Right lobe of liver (tissue), 6 donors: ENCODE measurements at regions not wholly inside any gene's neighbourhood (a gene's known extent, or its start where the extent isn't known, plus 50 kb on each side); places are given as distances from the start of the nearest gene placed in this dataset.

Experiments
- ATAC-seq, 4 donors: fragments of 200-7000 bp; cut with Tn5 transposase; one replicate each; pipeline ENCODE4 v1.9.1; 2020; ENCODE audit warnings: mild to moderate bottlenecking in 4 of 4, moderate library complexity in 4 of 4
- DNase-seq, 3 donors: peaks; one replicate each; pipeline ENCODE4 v3.0.0-alpha.2; 2020
- H3K27ac ChIP-seq, 3 donors: fragments of 200-600 bp; one replicate each; pipeline ENCODE4 v1.8.0; 2022
- H3K27me3 ChIP-seq, 2 donors: fragments of 200-600 bp; one replicate each; pipeline ENCODE4 v1.8.0; 2022
- H3K36me3 ChIP-seq, 4 donors: fragments of 200-600 bp; sonication (generic) in 1 of 4; one replicate each; pipeline versions ENCODE4 v1.5.1 to v1.8.0; 2017 to 2022; ENCODE audit warnings: control low read depth in 1 of 4
- H3K4me1 ChIP-seq, 4 donors: fragments of 200-600 bp; sonication (generic) in 1 of 4; one replicate each; pipeline versions ENCODE4 v1.5.1 to v1.8.0; 2017 to 2022; ENCODE audit warnings: control low read depth in 1 of 4
- H3K4me3 ChIP-seq, 3 donors: fragments of 200-600 bp; one replicate each; pipeline ENCODE4 v1.8.0; 2022
- H3K9me3 ChIP-seq, 4 donors: fragments of 200-600 bp; sonication (generic) in 1 of 4; one replicate each; pipeline versions ENCODE4 v1.5.1 to v1.8.0; 2017 to 2022; ENCODE audit warnings: control low read depth in 1 of 4
- POLR2A ChIP-seq: fragments of 450-650 bp; IDR thresholded peaks from one replicate; pipeline ENCODE4 v1.6.1; 2017; ENCODE audit warnings: antibody characterized with exemption, mild to moderate bottlenecking
- WGBS: methylation state at CpG from one replicate; pipeline ENCODE4 v1.1.6; 2018; ENCODE audit warnings: low coverage, low lambda C conversion rate; ENCODE audit not compliant: insufficient coverage; ENCODE audit errors: missing lambda C conversion rate; 5-methylcytosine and 5-hydroxymethylcytosine counted together
- intact Hi-C, 2 donors: fragments of 100-400 bp; cut with DNase I; formaldehyde crosslinking; loops; one replicate each; pipeline versions ENCODE4 v1.11.2 to v1.14.1; 2022
- TF ChIP-seq, protein P1 (sequence below), 4 donors: fragments of 200-600 bp in 3 of 4; fragments of 450-650 bp in 1 of 4; IDR thresholded peaks; one replicate each; pipeline versions ENCODE4 v1.5.1 to v1.8.0; 2016 to 2022; ENCODE audit warnings: antibody characterized with exemption in 4 of 4, mild to moderate bottlenecking in 2 of 4
- donor health status: DM: no; HTN: yes; CAD: no.
- donor health status: DM: no; HTN: no; CAD: no.
- donor health status: DM: no; HTN: no; CAD: no.
- donor health status: DM: no; HTN: yes; CAD: no.
- donor health status: DM: no; HTN: yes; CAD: no.

DNA sequence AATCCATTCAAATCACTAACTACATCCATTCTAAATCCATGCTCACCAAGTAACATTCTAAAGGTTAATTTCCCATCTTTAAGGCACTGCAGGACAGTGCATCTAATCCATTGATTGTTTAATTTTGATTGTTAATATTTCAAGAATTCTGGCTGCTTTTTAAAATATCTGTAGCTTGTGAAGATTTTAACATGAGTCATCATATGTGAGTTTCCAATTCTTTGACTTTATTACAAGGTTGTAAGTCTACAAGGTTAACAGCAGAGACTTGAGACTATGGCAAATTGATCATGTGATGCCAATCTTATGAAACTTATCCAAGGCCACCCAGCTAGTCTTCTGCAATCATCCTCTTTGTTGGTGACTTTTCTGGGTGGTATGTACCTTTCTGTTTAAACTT, 349.2 kb upstream of the ZC3H15 start:
- TF ChIP-seq POLR2A: no peak
- TF ChIP-seq, protein P1, sequence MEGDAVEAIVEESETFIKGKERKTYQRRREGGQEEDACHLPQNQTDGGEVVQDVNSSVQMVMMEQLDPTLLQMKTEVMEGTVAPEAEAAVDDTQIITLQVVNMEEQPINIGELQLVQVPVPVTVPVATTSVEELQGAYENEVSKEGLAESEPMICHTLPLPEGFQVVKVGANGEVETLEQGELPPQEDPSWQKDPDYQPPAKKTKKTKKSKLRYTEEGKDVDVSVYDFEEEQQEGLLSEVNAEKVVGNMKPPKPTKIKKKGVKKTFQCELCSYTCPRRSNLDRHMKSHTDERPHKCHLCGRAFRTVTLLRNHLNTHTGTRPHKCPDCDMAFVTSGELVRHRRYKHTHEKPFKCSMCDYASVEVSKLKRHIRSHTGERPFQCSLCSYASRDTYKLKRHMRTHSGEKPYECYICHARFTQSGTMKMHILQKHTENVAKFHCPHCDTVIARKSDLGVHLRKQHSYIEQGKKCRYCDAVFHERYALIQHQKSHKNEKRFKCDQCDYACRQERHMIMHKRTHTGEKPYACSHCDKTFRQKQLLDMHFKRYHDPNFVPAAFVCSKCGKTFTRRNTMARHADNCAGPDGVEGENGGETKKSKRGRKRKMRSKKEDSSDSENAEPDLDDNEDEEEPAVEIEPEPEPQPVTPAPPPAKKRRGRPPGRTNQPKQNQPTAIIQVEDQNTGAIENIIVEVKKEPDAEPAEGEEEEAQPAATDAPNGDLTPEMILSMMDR (IDR thresholded peaks at IDR 0.05): no peak
- Histone ChIP-seq H3K4me3 (no peak overlapping the region), H3K4me1 (no peaks in the 10 kb centered on the region), H3K9me3 (no peaks in the 10 kb centered on the region), H3K36me3 (no peaks in the 10 kb centered on the region), H3K27ac (no peak overlapping the region), H3K27me3 (no peaks in the 10 kb centered on the region)
- DNase-seq: no peak
- no peak for ATAC-seq
- intact Hi-C loops: no loop called here

DNA sequence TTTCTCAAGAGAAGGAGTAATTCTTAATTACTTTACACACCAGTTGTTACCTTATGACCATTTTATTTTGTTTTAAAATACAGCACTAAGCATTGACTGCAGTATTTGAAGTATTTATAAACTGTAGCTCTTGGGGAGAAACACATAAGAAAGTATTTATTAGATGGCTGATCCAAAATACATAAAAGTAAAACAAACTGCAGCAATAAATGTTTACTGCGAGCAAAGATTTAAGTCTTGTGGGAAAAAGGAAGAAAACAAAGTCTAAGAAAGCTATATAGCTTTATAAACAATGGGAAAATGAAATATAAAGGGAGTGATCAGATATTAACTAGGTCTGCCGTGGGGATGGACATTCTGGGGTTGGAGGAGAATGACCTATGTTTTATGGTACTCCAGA, 347.2 kb upstream of the ZC3H15 start:
- no peak for DNase-seq
- Histone ChIP-seq H3K27ac (no peak overlapping the region), H3K4me1 (no peaks in the 10 kb centered on the region), H3K27me3 (no peaks in the 10 kb centered on the region), H3K36me3 (no peaks in the 10 kb centered on the region), H3K9me3 (no peaks in the 10 kb centered on the region), H3K4me3 (no peak overlapping the region)
- no peak for TF ChIP-seq POLR2A
- TF ChIP-seq, protein P1 (IDR thresholded peaks at IDR 0.05): no peak
- 68% methylated on average over 2 of the region's 2 CpGs for WGBS
- no peak for ATAC-seq
- intact Hi-C loops: no loop called here

DNA sequence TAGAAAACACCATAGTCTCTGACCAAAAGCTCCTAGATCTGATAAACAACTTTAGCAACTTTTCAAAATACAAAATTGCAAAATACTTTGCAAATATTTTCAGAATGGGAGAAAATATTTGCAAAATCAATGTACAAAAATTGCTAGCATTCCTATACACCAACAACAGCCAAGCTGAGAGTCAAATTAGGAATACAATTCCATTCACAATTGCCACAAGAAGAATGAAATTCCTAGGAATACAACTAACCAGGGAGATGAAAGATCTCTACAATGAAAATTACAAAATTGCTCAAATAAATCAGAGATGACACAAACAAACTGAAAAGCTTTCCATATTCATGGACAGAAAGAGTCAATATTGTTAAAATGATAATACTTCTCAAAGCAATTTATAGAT, 327.0 kb upstream of the ZC3H15 start:
- H3K36me3 ChIP-seq: no peaks in the 10 kb centered on the region
- no peak for DNase-seq
- H3K27ac ChIP-seq: no peak overlapping the region
- no peak for ATAC-seq
- H3K27me3 ChIP-seq: no peaks in the 10 kb centered on the region
- H3K4me1 ChIP-seq: peaks cover 0 to 8% (median 2%) of the 10 kb centered on the region in 4 donors
- intact Hi-C loops: no loop called here
- no peak for TF ChIP-seq POLR2A
- TF ChIP-seq, protein P1 (IDR thresholded peaks at IDR 0.05): no peak
- no peaks in the 10 kb centered on the region for H3K9me3 ChIP-seq
- no peak overlapping the region for H3K4me3 ChIP-seq

DNA sequence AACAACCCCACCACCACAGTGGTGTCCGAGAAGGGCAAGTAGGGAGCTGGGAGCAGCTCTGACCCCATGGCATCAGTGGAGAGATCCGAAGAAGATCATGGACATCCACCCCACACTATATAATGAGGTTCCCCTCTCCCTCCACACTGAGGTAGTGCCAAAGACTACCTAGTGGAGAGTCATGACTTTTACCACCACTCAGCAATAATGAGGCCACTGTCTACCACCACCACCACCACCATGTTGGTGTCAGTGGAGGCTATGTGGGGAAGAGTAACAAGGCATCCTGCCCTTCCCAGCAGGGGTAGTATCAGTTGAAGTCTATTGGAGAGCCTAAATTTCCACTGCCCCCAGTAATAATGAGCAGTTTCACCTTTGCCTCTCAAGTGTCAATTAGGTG, 321.7 kb upstream of the ZC3H15 start:
- no peak for TF ChIP-seq POLR2A
- TF ChIP-seq, protein P1 (IDR thresholded peaks at IDR 0.05): no peak
- Histone ChIP-seq H3K27me3 (no peaks in the 10 kb centered on the region), H3K4me1 (no peaks in the 10 kb centered on the region), H3K9me3 (no peaks in the 10 kb centered on the region), H3K27ac (no peak overlapping the region), H3K4me3 (no peak overlapping the region), H3K36me3 (no peaks in the 10 kb centered on the region)
- 100% methylated on average over 2 of the region's 2 CpGs for WGBS
- ATAC-seq: no peak
- intact Hi-C loops: no loop called here
- no peak for DNase-seq

DNA sequence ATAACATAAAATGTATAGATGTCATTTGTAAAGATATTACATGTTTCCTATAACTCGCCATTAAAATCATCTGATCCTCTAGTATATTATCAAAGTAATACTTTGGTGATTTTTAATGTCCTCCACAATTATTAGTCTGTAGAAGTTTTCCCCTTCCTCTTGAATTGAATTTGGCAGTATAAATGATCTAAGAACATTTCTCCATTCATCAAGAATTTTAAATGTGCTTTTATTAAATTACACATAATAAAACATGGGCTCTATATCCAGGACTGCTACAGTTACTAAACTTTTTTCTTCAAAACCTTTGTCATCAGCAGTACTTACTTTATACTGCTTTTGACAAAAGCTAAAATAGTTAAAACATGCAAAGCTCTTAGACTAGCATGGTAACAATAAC, 315.4 kb upstream of the ZC3H15 start:
- intact Hi-C loops: no loop called here
- WGBS: 89% methylated on average over 1 of the region's 1 CpG
- ATAC-seq (no peak), DNase-seq (no peak)
- TF ChIP-seq POLR2A: no peak
- TF ChIP-seq, protein P1 (IDR thresholded peaks at IDR 0.05): no peak
- no peaks in the 10 kb centered on the region for H3K4me1 ChIP-seq
- H3K27me3 ChIP-seq: no peaks in the 10 kb centered on the region
- no peaks in the 10 kb centered on the region for H3K36me3 ChIP-seq
- H3K4me3 ChIP-seq: no peak overlapping the region
- no peaks in the 10 kb centered on the region for H3K9me3 ChIP-seq
- no peak overlapping the region for H3K27ac ChIP-seq
